HG03378 (cell line): ENCODE measurements at regions not wholly inside any gene's neighbourhood (a gene's known extent, or its start where the extent isn't known, plus 50 kb on each side); places are given as distances from the start of the nearest gene placed in this dataset.

Experiments
- ATAC-seq: cut with Tn5 transposase; IDR thresholded peaks from one replicate; pipeline ENCODE4 v1.9.1; 2021; ENCODE audit warnings: mild to moderate bottlenecking, moderate library complexity; ENCODE audit not compliant: unreplicated experiment

DNA sequence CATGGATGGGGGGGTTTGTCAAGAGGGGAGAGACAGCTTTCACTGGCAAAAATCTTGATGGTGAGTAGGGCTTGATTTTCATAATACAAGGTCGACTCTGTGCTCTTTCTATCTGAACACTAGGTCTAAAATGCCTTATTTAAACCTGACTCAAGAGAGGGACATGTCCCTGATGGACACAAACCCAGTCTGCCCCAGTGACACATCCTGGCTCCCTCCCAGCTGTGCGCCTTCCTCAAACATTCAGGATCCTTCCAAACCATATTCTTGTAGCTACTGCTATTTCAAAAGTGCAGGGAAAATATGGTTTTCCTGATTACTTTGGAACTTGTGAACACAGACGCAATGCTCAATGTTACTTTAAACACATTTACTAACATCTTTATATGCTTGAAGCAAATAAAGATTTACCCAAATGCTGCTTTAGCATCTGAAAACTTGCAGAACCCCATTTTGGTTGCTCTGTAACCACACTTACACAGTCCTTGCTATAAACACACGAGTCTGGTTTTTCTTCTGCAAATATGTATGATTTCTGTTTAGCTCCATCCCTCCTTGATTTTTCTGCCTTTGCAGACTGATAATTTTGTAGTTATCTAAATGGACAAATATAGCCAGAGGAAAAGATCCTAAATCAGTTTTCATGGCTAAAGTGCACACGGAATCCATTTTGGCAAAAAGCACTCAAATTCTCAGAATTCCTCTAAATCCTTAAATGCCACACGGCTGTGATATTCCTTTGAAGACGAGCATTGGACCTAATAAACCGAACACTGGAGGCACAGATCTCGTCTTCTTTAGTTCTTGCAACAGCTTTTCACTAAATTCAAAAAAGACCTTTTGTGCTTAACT, 499.9 kb upstream of the ZFHX3 start:
- ATAC-seq = no peak

DNA sequence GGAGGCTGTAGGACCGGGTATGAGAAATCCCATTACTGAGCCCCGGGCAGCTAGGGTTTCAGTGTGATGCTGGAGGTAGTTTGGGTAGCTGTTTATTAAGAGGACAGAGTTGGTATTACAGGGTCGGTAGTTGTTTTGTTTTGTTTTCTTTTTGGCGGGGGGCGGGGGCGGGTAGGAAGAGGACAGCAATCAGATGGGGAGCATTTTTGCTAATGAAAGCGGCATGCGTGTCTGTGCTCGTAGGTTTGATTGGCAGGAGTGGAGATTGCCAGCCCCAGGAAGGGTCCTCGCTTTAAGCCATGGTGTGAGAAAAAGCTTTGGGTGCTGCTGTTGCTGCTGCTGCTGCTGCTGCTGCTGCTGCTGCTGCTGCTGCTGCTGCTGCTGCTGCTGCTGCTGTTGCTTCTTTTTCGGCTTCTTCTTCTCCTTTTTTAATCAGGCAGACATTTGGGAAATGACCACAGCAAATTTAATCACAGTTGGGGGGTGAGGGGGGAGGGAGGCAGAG, 498.5 kb upstream of the ZFHX3 start:
- no peak for ATAC-seq

DNA sequence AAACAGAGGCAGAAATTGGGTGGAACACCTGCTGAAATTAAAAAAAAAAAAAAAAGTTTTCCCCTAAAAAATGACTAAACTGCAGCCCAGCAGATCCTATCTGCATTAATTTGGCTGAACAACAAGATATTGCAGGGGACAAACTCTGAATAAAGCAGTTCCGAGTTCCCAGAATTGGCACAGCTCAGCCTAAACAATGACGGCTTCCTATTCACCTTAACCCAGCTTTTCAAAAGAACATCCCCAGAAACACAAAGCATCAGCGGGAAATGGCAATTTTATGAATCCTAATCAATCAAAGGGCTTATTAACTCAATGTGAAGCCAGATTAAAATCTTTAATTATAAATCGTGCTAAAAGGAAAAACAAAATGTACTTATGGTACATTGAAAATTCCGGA, 497.8 kb upstream of the ZFHX3 start:
- ATAC-seq = no peak

DNA sequence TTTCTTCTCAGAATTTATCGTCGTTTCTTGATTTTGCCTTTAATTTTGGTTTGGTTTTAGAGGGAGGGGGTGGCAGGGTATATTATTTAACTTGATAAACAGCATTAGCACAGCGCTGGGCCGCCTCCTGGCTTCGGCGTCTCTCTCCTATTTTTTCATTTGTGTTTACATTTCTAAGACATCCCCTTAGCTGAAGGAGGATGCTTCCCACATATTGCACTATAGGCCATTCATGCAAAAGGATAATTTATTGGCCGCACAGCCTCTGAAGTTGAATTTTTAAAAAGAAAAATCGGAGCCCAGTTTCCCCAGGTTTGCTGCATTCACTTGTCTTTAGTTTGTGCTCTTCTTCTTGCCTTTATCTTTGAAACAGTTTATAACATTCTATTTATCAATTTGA, 497.4 kb upstream of the ZFHX3 start:
- ATAC-seq = no peak

DNA sequence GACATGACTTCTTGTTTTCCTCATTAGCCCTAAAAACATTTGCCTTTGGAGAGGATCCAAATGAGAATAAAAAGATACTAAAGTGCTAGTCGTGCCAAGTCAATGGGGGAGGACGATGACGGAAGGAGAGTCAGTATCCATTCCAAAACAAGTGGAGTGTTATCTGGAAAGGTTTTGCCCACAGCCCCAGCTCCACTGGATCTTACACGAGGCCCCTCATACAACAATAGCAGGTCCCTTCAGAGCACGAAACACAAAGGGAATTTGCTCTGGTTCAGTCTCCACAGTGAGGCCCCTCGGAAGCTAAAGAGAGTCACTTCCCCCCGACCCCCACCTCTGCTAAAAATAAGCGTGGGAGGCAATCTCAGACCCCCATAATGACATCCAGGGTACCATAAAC, 496.9 kb upstream of the ZFHX3 start:
- ATAC-seq = no peak

DNA sequence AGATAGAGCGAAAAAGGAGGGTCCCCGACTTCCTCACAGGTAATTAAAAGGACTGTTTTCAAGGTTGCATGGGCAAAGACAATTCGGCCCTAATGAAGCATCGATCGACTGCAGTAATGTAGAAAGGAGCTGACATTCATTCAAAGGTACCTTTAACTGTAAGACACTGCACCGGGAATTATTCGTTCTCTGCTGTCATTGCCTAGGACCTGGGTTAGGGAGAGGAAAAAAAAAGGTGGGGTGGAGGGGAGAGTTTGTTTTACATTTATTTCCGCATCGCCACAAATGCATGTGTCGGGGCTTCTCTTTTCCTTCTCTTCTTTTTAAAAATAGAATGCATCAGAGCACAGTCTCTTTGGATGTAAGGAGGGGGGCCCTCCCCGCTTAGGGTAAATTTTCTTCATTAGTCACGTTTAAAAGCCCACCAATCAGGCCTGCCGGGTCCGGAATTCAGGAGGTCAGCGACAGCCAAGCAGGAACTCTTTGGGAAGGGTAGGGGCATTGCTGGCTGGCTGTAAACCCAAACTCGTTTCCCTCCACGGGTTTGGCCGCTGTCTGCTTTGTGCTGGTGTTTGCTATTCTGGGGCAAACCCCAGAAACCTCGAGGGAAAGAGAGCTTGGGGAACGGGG, 496.2 kb upstream of the ZFHX3 start:
- no peak for ATAC-seq

DNA sequence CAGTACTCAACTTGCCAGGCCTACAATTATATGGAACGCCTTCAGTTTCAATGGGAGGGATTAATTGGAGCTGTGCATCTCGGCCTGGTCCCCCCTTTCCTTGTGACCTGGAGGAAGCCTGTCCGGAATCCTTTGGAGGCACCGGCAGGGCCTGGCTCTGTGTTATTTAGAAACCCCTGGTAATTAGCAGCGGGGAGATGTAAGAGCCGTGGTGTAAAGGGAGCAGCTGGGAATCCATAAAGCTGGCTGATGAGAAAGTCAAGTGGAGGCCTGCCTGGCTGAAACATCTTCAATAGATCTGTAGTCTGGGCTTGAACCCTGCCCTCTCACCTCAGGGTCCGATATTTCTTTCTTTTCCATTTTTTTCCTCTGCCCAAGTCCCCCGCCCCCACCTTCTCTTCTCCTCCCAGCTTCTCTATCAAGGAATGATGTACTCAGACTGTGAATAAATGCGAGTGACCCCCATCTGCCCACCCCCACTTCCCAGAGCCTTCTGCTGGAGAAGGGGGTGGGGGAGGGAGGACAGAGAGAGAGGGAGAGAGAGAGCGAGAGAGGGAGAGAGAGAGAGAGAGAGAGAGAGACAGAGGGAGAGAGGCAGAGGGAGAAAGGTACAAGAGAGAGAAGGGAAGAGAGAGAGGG, 495.5 kb upstream of the ZFHX3 start:
- no peak for ATAC-seq

DNA sequence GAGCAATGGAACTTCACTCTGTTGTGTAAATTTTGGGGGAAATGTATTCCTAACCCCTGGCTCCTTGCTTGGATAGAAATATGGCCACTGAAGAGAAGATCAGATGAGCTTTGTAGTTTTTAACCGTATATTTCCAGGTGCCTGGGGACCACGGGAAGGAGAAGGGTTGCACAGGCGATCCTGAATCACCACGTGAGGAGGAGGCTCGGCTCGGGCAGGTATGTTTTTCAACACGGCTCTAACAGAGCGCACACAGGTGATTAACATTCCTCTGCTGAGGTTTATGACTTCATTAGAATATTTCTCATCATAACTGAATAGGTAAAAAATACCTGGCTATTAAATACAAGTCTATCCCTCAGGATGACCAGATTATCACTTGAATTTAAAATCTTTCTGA, 495.0 kb upstream of the ZFHX3 start:
- ATAC-seq = no peak

DNA sequence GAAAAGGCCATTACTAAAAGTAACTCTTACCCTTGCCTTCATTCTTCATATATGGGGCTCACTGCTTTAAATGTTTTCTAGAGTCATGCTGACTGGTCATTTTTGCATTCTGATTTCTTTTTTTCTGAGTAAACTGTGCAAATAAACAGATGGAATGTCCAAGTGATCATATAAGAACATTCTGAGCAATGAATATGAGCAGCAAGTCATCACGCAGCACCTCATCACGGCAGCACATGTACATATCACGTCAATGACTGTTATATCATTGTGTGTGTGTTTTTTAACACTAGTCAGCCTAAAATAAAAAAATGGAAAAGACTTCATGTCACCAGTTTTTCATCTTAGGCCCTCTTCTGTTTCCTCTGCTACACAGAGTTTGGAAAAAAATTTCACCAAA, 490.0 kb upstream of the ZFHX3 start:
- ATAC-seq = no peak

DNA sequence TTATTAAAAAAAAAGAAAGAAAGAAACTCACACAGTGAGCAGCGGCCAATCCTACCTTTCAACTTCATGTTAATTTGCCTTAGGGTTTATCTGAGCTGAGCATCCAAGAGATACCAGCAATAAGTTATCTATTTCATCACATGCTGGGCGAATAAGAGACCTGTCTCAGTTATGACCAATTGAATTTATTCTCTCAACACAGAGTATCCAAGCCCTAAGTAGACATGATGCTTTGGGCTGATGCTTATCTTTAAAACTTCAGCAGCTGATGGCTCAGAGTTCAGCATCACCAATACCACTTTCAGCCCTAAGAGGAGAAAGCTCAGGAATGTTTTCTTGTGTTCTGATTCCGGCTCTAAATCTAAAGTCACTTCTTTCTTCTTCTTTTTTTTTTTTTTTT, 489.0 kb upstream of the ZFHX3 start:
- no peak for ATAC-seq

DNA sequence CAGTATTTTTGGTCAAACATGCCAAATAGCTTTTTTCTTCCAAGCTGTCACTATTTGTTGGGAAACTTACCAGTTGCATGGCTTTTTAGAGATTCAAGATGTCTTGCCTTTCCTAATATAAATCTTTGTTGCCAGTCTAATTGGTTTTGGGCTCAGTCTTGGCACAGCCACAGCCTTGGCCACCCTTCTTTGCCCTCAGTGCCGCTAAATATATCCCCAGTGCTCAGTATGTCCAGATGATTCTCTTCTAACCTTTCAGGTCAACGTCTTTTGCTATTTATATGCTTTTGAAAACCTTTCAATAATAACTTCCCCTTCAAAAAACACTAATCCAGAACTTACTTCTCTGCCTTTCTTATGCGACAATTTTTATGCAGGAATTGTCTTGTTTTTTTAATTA, 483.1 kb upstream of the ZFHX3 start:
- no peak for ATAC-seq

DNA sequence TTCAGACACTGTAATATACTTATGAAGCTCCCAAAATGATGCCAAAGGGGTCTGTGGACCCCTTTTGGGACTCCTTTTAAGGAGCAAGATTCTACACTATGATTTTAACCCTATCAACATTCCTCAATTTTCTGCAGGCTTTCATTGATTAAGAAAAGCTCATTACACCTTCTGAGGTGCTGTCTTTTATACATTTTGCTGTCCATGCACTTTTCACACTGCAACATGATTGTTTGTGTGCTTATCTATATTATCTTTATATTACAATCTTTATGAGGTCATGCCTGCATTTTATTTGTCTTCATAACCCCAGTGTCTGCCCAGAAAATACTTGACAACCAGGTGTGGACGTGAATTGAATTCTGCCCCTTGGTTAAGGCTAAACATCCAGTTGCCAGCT, 482.6 kb upstream of the ZFHX3 start:
- no peak for ATAC-seq

DNA sequence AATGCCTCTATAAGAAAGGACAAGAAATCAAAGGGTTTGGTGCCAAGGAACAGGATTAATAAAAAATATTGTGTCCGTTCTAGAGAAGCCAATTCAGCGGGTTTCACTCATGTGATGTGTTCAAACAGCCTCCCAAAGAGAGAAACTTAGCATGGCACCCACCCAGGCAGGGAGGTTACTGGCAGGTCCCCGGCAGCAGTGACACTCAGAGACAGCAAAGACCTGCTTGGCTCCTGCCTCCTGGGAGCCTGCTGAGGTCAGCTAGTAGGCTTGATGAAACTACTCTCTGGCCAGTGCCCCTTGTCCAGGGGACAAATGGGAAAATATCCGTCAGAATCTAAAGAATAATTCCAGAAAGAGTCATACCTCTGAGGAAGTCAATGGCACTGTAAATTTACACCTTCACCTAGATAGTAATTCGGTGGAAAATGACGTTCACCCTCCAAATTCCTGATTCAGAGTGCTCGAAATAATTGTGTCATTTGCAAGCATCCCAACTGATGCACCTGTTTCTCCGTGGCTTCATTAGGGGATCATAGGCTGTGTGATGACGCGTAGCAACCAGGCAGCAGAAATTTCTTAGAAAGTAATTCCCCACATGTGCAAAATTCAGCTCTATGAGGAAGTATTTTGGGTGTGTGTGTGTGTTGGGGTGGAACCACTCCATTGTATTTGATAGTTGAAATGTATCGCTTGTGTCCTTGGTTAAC, 481.5 kb upstream of the ZFHX3 start:
- no peak for ATAC-seq

DNA sequence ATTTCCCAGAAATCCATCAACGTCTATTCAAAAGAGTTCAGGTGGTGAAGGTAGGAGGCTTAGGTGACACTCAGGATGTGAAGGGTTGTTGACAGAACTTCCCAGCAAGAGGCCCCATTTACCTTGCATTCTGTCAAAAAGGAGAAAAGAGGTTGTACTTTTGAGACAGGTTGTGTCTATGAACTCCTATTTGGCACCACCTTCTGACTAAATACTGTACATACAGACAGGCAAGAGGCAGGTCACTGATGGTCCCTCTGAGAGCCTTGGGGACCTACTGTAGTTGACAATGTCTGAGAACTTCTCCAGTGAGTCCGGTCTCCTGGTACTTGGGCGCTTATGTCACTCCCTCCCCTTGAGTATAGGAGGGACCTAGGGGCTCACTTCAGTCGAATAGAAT, 479.3 kb upstream of the ZFHX3 start:
- ATAC-seq = no peak

DNA sequence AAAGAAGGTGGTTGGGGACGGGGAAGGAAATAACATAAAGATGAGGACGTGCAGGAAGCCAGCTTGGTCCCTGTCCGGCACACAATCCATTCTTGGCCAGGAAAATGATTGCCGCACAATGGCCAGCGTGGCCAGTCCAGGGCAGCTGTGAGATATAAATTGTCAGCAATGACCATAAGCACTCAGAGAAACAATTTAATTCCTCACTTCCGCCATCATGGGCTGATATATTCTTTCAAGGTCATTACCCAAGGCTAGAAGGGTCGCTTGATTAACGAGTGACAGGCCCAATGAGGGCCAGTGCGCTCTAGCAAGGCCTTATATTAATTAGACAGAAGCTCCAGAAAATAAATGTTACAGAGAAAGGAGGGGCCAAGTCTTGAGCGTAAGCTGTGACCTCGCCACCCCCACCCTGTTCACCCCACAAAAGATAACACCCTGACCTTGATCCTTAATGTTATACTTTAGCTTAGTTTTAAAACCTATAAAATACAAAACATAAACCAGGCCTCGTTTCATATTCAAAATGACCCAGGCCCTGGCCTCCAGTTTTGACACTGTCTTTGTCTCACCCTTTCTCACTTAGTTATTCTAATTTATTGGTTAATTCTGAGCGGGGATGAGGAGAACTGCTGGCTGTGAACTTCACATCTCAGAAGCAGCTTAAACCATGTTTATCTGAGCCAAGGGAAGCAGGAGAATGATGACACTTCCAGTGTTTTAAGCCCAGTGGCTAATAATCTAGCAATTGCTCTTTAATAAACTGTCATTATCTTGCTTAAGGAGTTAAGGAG, 478.3 kb upstream of the ZFHX3 start:
- ATAC-seq = no peak

DNA sequence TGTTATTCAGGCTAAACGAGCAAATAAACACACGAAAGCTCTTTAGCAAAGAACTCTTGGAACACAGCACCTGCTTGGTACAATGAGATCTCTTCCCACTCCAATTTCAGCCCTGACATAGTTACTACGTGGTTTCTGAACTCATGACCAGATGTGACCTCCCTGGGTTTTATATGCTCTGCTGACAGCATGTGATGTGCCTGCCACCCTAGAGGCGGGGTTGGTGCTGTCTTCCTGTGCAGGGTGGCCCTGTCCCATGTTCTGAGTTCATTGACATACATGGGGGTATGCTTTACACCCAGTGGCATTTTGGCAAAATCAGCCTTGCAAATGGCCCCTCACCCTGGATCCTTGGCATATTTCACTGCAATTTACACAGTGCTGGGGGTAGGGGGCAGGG, 475.3 kb upstream of the ZFHX3 start:
- no peak for ATAC-seq

DNA sequence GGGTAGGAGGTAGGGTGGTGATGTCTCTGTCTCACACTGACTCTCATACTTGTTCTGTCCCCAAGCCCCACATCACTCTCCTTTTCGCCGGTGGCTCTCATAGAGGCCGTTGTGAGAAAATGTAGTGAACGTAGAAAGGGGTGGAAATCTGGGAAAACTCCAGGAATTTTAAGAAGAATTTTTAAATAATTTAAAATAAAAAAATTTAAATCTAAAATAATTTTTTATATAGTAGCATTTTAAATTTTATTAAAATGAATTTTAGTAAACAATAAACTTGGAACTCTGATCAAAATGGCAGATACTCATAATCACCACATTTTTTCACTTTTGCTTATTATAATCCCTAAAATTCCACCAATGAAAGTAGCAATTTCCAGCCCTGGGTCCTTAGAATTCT, 473.6 kb upstream of the ZFHX3 start:
- no peak for ATAC-seq

DNA sequence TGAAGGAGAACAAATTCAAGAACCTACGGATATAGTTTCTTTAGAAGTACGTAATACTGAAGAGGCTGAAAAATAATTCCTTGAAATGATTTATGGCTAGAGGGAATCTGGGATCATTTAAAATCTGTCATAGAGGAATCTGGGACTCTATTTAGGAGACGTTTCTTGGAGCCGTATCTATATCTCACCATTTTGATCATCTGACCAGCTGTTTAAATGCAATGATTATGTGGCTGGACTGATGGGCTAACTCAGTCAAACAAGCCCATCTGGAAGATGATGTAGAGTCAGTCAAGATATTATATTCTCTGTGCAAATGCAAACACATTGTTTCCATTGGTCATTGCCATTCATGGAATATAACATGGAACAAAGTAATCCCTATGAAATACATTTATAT, 467.7 kb upstream of the ZFHX3 start:
- ATAC-seq = no peak

DNA sequence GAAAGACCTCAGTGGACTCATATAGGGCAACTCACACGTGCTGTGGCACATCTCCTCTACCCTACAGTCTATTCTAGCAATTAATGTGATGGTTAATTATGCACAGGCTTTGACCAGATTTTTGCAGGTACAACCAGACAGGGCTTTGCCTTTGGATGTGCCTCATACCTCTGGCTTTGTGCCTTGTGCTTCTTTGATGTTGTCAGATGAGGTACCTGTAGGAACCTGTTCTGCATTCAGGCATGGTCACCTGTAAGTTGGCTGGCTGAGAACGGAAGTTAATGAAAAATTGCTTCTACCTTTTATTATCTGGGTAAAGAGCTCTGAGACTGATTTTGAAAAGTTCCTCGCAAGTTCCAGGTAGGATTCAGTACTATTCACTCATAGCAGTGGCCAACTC, 462.9 kb upstream of the ZFHX3 start:
- no peak for ATAC-seq

DNA sequence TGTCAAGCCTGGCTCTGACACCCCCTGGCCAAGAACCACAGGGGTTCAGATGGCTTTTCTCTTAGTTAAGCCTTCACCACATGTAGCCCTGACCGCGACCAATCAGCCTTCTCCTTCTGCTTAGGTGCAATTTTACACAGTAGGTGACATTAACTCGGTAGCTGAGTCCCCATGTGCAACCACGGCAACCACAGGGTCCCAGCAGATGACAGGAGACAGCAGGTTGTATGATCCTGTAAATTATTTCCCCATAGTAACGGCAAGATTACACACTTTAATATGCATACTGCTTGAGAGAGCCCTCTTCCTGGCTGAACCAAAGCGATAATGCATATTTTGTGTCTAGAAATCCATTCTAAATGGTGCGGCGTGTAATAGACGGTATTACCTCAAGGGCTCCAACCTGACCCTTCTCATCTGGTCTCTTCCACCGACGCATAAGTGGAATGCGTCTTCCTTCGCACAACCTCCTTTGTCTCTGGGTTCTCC, 458.7 kb upstream of the ZFHX3 start:
- no peak for ATAC-seq
